Ovary (tissue), 3 donors: ENCODE measurements at regions not wholly inside any gene's neighbourhood (a gene's known extent, or its start where the extent isn't known, plus 50 kb on each side); places are given as distances from the start of the nearest gene placed in this dataset.

ENCODE experiments used
- EP300 ChIP-seq: sonication (generic); formaldehyde crosslinking; IDR thresholded peaks from one replicate; pipeline ENCODE4 v1.6.1; 2017; ENCODE audit warnings: antibody characterized with exemption
- POLR2A ChIP-seq: fragments of 450-650 bp; IDR thresholded peaks from one replicate; pipeline ENCODE4 v1.6.1; 2017; ENCODE audit warnings: antibody characterized with exemption, mild to moderate bottlenecking, moderate library complexity
- TF ChIP-seq, protein P1 (sequence below), 3 donors: fragments of 450-650 bp in 2 of 3; fragments of 200-600 bp in 1 of 3; IDR thresholded peaks; one replicate each; pipeline versions ENCODE4 v1.5.1 to v1.8.0; 2016 to 2022; ENCODE audit warnings: antibody characterized with exemption in 3 of 3, mild to moderate bottlenecking in 1 of 3
- donor health status: DM: no; HTN: no; CAD: no.

DNA sequence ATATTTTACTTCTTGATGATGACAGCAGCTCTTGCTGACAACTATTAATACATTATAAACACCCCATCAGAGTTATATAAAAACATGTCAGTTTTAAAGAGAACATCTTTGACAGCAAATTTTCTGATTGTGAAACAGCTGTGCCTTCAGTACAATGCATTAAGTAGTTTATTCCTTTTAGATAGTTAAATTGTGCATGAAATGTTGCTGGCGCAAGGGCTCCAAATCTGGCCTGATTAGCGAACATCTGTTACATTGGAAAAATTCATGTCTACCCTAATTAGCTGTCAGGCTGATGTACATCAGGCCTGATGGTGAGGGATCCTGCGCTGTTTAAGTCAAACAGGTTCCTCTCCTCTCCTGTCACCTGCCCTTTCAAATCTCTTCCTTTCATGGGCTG is 171.9 kb upstream of the SP8 start:
- TF ChIP-seq POLR2A (no peak), EP300 (no peak)
- TF ChIP-seq, protein P1, sequence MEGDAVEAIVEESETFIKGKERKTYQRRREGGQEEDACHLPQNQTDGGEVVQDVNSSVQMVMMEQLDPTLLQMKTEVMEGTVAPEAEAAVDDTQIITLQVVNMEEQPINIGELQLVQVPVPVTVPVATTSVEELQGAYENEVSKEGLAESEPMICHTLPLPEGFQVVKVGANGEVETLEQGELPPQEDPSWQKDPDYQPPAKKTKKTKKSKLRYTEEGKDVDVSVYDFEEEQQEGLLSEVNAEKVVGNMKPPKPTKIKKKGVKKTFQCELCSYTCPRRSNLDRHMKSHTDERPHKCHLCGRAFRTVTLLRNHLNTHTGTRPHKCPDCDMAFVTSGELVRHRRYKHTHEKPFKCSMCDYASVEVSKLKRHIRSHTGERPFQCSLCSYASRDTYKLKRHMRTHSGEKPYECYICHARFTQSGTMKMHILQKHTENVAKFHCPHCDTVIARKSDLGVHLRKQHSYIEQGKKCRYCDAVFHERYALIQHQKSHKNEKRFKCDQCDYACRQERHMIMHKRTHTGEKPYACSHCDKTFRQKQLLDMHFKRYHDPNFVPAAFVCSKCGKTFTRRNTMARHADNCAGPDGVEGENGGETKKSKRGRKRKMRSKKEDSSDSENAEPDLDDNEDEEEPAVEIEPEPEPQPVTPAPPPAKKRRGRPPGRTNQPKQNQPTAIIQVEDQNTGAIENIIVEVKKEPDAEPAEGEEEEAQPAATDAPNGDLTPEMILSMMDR (IDR thresholded peaks at IDR 0.05): no peak
